ENCODE measurements at regions not wholly inside any gene's neighbourhood (a gene's known extent, or its start where the extent isn't known, plus 50 kb on each side); places are given as distances from the start of the nearest gene placed in this dataset.

DNA sequence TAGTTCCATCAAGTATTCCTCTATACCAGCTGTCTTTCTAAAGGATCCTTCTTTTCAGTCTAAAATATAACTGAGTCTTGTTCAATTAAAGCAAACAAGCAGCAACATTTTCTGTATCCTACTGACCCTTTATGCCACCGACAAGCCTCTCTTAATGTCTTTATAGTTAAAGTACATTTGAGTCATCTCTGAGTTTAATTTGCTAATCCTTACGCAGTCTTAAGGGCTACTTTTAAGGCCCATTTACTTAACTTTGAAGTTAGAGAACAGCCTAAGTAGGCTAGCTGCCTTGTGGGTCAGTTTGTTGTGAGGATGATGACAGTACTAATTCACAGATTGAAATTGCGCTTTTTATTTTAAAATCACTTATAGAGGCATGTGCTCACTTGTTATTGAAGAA lies 265.5 kb upstream of the FERD3L start:
- no peak overlapping the region for H3K27ac ChIP-seq
- intact Hi-C loops (cut with DNase I): no loop called here

DNA sequence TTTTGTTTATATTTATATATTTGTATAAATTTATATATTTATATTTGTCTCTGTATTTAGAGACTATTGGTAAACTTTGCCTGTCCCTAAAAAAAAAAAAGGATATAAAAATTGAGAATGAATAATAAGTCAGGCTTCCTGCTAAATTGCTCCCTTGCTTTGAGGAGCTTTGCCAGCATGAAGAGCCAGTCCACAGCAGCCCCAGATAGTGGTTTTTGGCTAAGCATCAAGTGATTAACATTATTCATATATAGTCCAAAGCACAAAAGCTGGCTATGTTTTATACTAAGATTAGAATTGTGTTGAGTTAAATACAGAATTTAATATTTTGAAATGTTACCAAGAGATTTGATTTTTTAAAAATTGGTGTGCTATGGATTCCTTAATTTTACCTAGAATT lies 264.9 kb upstream of the FERD3L start:
- ATAC-seq (no peak), DNase-seq (no peak)
- TF ChIP-seq, protein P1, sequence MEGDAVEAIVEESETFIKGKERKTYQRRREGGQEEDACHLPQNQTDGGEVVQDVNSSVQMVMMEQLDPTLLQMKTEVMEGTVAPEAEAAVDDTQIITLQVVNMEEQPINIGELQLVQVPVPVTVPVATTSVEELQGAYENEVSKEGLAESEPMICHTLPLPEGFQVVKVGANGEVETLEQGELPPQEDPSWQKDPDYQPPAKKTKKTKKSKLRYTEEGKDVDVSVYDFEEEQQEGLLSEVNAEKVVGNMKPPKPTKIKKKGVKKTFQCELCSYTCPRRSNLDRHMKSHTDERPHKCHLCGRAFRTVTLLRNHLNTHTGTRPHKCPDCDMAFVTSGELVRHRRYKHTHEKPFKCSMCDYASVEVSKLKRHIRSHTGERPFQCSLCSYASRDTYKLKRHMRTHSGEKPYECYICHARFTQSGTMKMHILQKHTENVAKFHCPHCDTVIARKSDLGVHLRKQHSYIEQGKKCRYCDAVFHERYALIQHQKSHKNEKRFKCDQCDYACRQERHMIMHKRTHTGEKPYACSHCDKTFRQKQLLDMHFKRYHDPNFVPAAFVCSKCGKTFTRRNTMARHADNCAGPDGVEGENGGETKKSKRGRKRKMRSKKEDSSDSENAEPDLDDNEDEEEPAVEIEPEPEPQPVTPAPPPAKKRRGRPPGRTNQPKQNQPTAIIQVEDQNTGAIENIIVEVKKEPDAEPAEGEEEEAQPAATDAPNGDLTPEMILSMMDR (IDR thresholded peaks at IDR 0.05): no peak
- Histone ChIP-seq H3K9me3 (no peaks in the 10 kb centered on the region), H3K27me3 (ENCODE audit: insufficient read depth in 3 of 3, low read length in 2 of 3) (no peaks in the 10 kb centered on the region), H3K4me3 (no peak overlapping the region), H3K27ac (no peak overlapping the region), H3K4me1 (no peaks in the 10 kb centered on the region), H3K36me3 (ENCODE audit: insufficient read depth in 1 of 2, low read depth in 1 of 2) (no peaks in the 10 kb centered on the region)
- intact Hi-C loops (cut with DNase I): no loop called here

More for the DNA sequence above, 265.5 kb upstream of the FERD3L start:
- Histone ChIP-seq H3K4me1 (no peaks in the 10 kb centered on the region), H3K4me3 (no peak overlapping the region), H3K9me3 (no peaks in the 10 kb centered on the region), H3K36me3 (ENCODE audit: insufficient read depth in 1 of 2, low read depth in 1 of 2) (no peaks in the 10 kb centered on the region), H3K27me3 (ENCODE audit: insufficient read depth in 3 of 3, low read length in 2 of 3) (no peaks in the 10 kb centered on the region)
- no peak for DNase-seq
- 79 to 80% (median 80%) methylated on average over 3 of the region's 3 CpGs for WGBS, 3 donors
- no peak for ATAC-seq
- TF ChIP-seq, protein P1 (IDR thresholded peaks at IDR 0.05): no peak

DNA sequence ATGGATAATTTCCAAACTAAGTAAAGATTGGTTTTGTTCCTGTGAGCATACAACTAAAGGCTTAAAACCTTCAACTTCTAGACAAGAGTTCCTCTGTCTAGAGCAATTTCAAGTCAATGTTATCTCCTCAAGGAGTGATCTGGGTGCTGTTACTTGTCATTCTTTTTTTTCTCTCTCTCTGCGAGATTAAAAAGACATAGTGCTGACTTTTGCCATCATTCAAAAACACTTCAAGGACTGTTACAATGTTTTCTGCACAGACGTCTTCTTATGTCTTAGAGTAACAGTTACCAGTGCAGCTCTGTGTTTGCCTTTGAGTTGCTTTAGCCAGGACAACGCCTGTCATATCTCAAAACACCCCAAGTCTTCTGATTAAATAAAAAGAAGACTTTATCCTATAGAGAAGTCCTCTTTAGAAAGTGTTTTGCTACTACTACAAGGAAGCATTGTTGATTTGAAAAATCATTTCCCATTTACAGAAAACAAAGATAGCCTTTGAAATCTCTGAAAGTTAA lies 263.5 kb upstream of the FERD3L start:
- H3K36me3 ChIP-seq (ENCODE audit: insufficient read depth in 1 of 2, low read depth in 1 of 2): no peaks in the 10 kb centered on the region
- intact Hi-C loops (cut with DNase I): no loop called here
- no peaks in the 10 kb centered on the region for H3K4me1 ChIP-seq
- DNase-seq (no peak), ATAC-seq (no peak)
- H3K4me3 ChIP-seq: no peak overlapping the region
- TF ChIP-seq, protein P1 (IDR thresholded peaks at IDR 0.05): no peak
- no peaks in the 10 kb centered on the region for H3K9me3 ChIP-seq
- no peaks in the 10 kb centered on the region for H3K27me3 ChIP-seq (ENCODE audit: insufficient read depth in 3 of 3, low read length in 2 of 3)
- H3K27ac ChIP-seq: no peak overlapping the region
- WGBS, 3 donors: 61 to 74% (median 66%) methylated on average over 3 of the region's 3 CpGs

DNA sequence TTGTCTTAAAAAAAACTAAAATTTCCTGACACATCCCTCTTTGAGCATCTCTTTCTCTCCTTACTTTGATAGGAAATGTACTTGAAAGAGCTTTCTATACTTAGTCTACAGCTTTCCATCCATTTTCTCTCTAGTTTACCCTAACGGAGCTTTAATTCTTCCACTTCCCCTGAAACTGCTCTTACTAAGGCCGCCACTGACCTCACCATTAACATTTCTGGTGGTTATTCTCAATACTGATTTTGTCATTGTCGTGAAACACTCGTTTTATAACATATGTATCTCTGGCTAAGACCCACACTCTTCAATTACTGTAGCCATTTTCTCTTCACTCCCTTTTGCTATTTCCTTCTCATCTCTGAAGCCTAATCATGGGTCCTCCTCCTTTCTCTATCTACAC lies 262.0 kb upstream of the FERD3L start:
- DNase-seq (no peak), ATAC-seq (no peak)
- H3K4me3 ChIP-seq: no peak overlapping the region
- H3K4me1 ChIP-seq: no peaks in the 10 kb centered on the region
- TF ChIP-seq, protein P1 (IDR thresholded peaks at IDR 0.05): no peak
- H3K36me3 ChIP-seq (ENCODE audit: insufficient read depth in 1 of 2, low read depth in 1 of 2): no peaks in the 10 kb centered on the region
- H3K27ac ChIP-seq: no peak overlapping the region
- WGBS, 3 donors: 56 to 81% (median 77%) methylated on average over 4 of the region's 4 CpGs
- H3K27me3 ChIP-seq (ENCODE audit: insufficient read depth in 3 of 3, low read length in 2 of 3): no peaks in the 10 kb centered on the region
- H3K9me3 ChIP-seq: no peaks in the 10 kb centered on the region
- intact Hi-C loops (cut with DNase I): no loop called here

DNA sequence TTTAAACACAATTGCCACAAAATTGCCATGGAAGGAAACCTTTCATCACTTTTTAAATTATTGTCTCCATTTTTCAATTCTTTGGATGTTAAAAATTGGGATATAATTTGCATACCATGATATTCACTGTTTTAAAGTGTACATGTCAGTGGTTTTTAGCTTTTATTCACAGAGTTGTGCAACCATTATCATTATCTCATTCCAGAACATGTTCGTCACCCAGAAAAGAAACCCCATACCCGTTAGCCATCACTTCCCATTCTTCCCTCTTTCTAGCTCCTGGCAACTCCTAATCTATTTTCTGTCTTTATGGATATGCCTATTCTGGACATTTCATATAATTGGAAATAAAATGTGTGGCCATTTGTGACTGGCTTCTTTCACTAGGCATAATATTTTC lies 260.3 kb upstream of the FERD3L start:
- Histone ChIP-seq H3K36me3 (ENCODE audit: insufficient read depth in 1 of 2, low read depth in 1 of 2) (no peaks in the 10 kb centered on the region), H3K4me3 (no peak overlapping the region), H3K4me1 (no peaks in the 10 kb centered on the region), H3K27me3 (ENCODE audit: insufficient read depth in 3 of 3, low read length in 2 of 3) (no peaks in the 10 kb centered on the region), H3K9me3 (no peaks in the 10 kb centered on the region), H3K27ac (no peak overlapping the region)
- WGBS, 3 donors: 51 to 73% (median 72%) methylated on average over 2 of the region's 2 CpGs
- DNase-seq (no peak), ATAC-seq (no peak)
- TF ChIP-seq, protein P1 (IDR thresholded peaks at IDR 0.05): no peak
- intact Hi-C loops (cut with DNase I): no loop called here
